Effector CD4-positive, alpha-beta T cell (primary cell): ENCODE measurements at regions not wholly inside any gene's neighbourhood (a gene's known extent, or its start where the extent isn't known, plus 50 kb on each side); places are given as distances from the start of the nearest gene placed in this dataset.

Experiments
- DNase-seq: peaks from one replicate; pipeline ENCODE4 v3.0.0-alpha.2; 2020

- DNase-seq, result no peak
Observed at GRCh38 chr13:44101347-44102083, 221.8 kb downstream of the LACC1 start.

GRCh38 chr13:44103429-44104196 is 223.9 kb downstream of the LACC1 start:
- DNase-seq, result no peak

DNA sequence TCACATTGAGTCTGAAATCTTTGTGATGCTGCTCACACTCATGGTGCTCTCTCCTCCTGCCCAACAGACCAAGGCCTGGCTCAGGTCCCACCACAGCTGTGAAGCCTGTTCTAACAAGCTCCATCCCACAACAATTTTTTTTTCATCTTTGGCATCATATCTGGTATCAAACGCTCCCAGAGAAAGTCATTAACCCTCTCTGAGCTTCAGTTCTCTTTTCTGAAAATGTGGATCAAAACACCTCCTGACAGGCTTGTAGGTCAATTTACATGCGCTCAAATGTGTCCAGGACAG is 224.4 kb downstream of the LACC1 start:
- no peak for DNase-seq

DNA sequence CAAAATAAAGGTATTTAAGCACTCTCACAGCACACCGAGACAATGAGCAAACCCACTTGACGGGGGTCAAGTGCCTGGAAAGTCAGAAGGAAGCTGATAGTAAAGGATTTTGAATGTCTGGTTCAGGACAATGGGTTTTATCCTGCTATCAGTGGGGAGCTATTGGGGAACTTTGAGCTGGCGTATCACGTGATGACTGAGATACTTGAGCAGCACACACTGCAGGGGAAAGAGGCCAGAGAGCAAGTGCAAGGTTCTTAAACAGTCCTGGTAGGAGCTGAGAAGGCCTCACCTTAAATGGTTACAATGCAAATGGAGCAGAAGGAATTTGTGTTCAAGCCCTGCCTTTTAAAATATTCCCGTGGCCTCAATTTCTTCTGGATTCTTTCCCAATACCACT is 225.3 kb downstream of the LACC1 start:
- DNase-seq, result no peak

DNA sequence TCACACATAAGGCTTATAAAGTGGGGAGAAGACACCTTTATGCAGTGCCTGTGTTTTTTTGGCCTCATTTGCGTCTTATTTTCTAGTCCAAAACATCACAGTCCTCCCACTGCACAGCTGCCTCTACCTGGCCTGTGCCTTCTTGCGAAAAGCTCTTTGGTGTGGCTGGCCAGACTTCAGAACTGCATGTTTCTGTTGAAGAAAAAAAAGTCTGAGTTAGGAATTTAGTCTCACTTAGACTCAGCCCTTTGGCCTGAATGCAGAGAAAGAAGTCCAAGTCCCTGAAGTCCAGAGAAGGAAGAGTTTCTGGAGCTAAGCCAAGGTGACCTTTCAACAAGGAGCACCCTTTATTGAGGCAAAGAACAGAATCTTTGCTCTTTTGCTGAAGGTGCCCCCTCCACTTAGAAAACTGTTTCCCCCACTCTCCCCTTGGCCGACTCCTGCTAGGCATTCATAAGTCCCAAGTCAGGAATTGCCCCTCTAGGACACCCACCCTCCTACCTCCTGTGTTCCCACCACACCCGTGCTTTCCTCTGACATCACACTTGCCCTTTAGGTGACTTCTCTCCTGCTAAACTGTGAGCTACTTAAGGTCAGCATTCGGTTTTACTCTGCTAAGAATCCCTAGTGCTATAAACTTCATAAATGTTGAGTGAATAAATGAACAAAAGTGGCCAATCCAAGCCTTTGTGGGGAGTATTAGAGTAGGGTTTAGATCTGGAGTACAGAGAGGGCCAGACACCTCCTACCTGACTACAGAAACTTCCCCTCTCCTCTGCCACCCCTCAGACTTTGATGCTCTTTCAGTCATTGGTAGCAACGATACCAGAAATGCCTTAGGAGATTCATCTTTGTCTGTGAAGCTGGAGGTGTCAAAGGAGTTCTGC is 226.8 kb downstream of the LACC1 start:
- DNase-seq, result no peak

- DNase-seq, result no peak
Observed at GRCh38 chr13:44107357-44108121, 227.8 kb downstream of the LACC1 start.

- DNase-seq, result no peak
Observed at GRCh38 chr13:44108331-44108858, 228.7 kb downstream of the LACC1 start.

DNA sequence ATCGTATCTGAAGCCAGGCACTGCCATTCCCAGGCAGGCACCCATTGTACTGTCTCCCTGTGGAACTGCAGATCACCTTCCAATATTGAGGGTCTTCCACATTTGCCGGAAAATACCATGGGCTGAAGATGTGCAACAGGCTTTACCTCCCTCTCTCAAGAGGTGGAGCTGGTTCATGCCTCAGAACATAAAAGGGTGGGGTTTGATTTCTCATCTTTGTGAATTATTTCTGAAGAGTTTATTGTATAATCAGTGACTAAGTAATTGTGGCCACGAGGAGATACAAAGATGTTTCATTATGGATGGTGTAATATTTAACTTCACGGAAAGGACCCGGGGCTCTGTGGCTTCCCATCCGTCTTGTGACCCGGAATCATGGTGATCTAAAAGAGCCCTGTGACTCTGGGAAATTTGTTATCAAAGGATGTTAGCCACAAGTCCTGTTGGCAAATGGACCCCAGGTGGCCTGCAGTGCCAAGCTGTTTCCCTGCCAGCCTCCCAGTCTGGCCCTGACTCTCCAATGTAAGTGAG is 230.5 kb downstream of the LACC1 start:
- DNase-seq, result no peak

- DNase-seq, result no peak
Observed at GRCh38 chr13:44111701-44112100, 232.0 kb downstream of the LACC1 start.

DNA sequence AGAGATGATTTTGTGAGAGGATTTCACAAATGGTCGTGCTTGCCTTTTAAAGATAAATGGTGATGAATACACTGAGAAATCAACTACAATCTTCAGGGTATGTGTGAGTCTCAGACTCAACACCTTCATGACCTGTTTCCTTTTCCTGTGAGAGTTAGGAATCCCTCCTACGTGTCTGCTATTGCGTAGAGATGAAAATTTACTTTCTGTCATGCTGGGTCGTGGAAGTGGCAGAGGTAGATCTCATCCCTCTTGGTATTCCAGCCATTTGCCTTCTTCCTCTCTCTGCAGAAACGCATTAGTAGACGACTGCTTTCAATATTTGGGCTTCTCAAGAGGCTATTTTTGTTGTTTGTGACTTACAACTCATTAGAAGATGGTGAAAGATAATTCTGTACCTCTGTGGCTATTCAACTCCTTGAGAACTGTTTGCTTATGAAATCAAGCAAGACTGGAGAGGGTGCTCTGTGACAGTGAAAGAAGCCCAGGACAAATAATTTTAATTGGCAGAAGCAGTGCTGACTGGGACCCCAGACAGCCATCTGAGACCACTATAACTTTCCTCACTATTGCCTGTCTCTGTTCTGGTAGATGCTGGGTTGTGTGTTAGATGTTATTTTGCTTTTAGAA is 233.1 kb downstream of the LACC1 start:
- no peak for DNase-seq

DNA sequence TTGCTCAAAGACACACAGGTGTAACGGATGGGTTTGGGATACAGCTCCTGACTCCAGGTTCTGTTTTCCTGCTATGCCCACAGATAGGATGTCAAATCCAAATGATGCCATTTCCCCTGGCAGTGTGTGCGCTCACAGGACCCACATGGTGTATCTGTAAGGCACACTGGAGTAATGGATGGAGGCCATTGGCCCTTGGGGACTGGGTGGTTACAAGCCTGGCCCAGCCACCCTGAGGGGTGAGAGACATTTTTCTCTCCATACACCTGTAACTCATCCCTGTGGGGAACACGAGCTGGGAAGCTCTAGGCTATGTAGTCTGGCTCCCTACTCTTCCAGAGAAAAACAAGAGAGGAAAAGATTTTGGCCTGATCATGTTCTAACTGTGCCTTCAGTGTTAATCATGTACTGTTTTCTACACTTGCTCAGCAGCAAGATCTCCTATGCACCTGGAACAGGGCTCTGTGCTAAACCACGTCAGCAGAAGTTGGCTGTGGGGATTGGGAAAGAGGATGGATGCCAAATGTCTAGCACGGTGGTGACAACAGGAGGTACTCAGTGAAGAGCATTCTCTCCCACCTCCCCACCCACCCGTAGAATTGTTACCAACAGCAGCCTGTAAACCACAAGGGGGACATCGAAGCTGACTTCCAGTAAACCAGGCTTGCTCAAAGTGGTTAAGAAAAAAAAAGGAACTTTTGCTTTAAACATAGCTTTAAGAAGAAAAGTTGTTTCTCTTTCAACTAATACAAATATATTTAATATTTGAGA is 237.0 kb downstream of the LACC1 start:
- DNase-seq, result no peak

GRCh38 chr13:44117351-44117750 is 237.6 kb downstream of the LACC1 start:
- no peak for DNase-seq

GRCh38 chr13:44117816-44118215 is 238.1 kb downstream of the LACC1 start:
- DNase-seq, result no peak

GRCh38 chr13:44118881-44119280 is 239.2 kb downstream of the LACC1 start:
- no peak for DNase-seq

GRCh38 chr13:44120043-44120442 is 240.3 kb downstream of the LACC1 start:
- no peak for DNase-seq

DNA sequence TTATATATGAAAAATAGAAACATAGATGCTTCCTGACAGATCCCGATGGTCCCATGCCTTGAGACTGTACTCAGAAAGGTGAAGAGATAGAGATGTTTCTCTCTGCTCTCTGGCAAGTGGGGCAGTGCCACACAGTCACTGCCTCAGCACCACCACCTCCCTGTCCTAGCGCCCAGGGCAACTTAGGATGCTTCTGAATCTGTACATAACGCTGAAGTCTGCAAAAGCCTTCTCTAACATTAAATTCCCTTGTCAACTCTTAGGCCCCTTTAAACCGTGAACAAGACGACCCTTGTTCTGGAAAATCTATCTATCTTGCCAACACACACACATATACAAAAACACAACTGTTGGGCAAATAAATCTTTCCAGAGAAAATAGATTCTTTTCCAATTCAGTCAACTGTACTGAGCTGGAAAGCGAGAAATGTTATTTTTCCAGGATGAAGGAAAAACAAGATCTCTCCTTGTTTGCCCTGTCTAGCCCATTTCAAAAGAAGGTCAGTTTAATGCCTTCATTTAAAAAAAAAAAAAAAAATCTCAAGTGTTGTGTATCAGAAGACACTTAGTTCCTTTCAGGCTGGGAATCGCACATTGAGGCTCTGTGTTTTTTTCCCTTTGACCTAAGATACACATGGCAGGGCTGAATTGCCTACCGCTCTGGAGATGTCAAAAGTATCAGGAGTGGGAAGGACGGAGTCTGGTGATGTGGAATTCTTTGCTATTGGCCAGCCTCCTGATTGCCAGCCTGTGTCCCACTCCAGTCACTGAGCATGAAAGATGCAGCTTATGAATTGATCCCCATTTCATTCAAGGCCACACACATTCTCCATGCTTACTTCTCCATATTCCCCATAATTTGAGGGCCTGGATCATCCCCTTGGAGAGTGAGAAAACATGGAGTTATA is 241.4 kb downstream of the LACC1 start:
- DNase-seq, result no peak

- no peak for DNase-seq
Observed at GRCh38 chr13:44124352-44124751, 244.6 kb downstream of the LACC1 start.

DNA sequence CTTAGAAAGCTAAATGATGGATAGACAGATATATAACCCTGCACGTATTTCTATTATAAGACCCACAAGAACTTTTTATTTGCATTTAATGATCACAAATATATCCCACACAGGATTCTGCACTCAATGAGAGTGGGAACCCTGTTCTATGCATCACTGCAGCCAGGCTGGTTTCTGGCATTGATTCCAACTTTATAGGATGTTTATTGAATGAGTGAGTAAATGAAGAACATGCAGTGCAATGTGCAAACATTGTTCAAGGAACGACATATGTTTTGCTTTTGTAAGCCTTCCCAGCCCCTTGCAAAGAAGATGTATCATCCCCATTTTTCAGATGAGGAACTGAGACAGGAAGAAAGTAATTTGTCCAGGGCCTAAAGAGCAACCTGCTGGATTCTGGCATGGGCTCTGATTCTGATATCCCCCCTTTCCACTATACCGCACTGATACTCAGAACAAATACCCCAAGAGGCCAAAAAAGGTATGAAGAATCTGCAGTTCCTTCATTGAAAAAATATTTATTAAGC is 246.3 kb downstream of the LACC1 start:
- no peak for DNase-seq

- DNase-seq, result no peak
Observed at GRCh38 chr13:44128552-44129001, 245.0 kb upstream of the SERP2 start.
